Stimulated activated naive CD8-positive, alpha-beta T cell treated with anti-CD3 and anti-CD28 coated beads, Interleukin-15, Interleukin-2, amounts not matched to agents 100 ng/mL and 50 ng/mL, for 24 hours (primary cell): ENCODE measurements at regions not wholly inside any gene's neighbourhood (a gene's known extent, or its start where the extent isn't known, plus 50 kb on each side); places are given as distances from the start of the nearest gene placed in this dataset.

ENCODE experiments used
- H3K27ac Mint-ChIP-seq: one replicate; pipeline ENCODE4 v1.8.0; 2021; ENCODE audit warnings: mild to moderate bottlenecking, mixed read lengths
- H3K27me3 Mint-ChIP-seq: one replicate; pipeline ENCODE4 v1.8.0; 2021; ENCODE audit warnings: mixed read lengths
- H3K36me3 Mint-ChIP-seq: one replicate; pipeline ENCODE4 v1.8.0; 2021; ENCODE audit warnings: low read depth, mixed read lengths
- H3K4me1 Mint-ChIP-seq: one replicate; pipeline ENCODE4 v1.8.0; 2021; ENCODE audit warnings: low read depth, mixed read lengths
- H3K4me3 Mint-ChIP-seq: one replicate; pipeline ENCODE4 v1.8.0; 2021; ENCODE audit warnings: mild to moderate bottlenecking, mixed read lengths
- H3K9me3 Mint-ChIP-seq: one replicate; pipeline ENCODE4 v1.8.0; 2021; ENCODE audit warnings: mixed read lengths

GRCh38 chr9:80839821-80840675, 849.3 kb downstream of the TLE1 start:
- H3K36me3 Mint-ChIP-seq, result no peaks in the 10 kb centered on the region
- H3K27me3 Mint-ChIP-seq, result no peaks in the 10 kb centered on the region
- no peaks in the 10 kb centered on the region for H3K4me1 Mint-ChIP-seq
- peaks cover 5% of the 10 kb centered on the region for H3K9me3 Mint-ChIP-seq
- no peak overlapping the region for H3K27ac Mint-ChIP-seq
- H3K4me3 Mint-ChIP-seq, result no peak overlapping the region

- Mint-ChIP-seq H3K4me1 (no peaks in the 10 kb centered on the region), H3K36me3 (no peaks in the 10 kb centered on the region), H3K27me3 (no peaks in the 10 kb centered on the region), H3K27ac (no peak overlapping the region), H3K9me3 (peaks cover 5% of the 10 kb centered on the region), H3K4me3 (no peak overlapping the region)
Measured at GRCh38 chr9:80836013-80836412, 853.3 kb downstream of the TLE1 start.

- Mint-ChIP-seq H3K4me1 (no peaks in the 10 kb centered on the region), H3K27me3 (no peaks in the 10 kb centered on the region), H3K27ac (no peak overlapping the region), H3K9me3 (peaks cover 13% of the 10 kb centered on the region), H3K4me3 (no peak overlapping the region), H3K36me3 (no peaks in the 10 kb centered on the region)
Measured at GRCh38 chr9:80831751-80832150, 857.6 kb downstream of the TLE1 start.

- Mint-ChIP-seq H3K9me3 (no peaks in the 10 kb centered on the region), H3K27me3 (no peaks in the 10 kb centered on the region), H3K4me3 (no peak overlapping the region), H3K36me3 (no peaks in the 10 kb centered on the region), H3K4me1 (no peaks in the 10 kb centered on the region), H3K27ac (no peak overlapping the region)
Measured at GRCh38 chr9:80811656-80812055, 877.7 kb downstream of the TLE1 start.

GRCh38 chr9:80811003-80811402, 878.3 kb downstream of the TLE1 start:
- Mint-ChIP-seq H3K9me3 (no peaks in the 10 kb centered on the region), H3K36me3 (no peaks in the 10 kb centered on the region), H3K4me3 (no peak overlapping the region), H3K27me3 (no peaks in the 10 kb centered on the region), H3K27ac (no peak overlapping the region), H3K4me1 (no peaks in the 10 kb centered on the region)

- Mint-ChIP-seq H3K4me1 (no peaks in the 10 kb centered on the region), H3K27ac (no peak overlapping the region), H3K36me3 (no peaks in the 10 kb centered on the region), H3K27me3 (no peaks in the 10 kb centered on the region), H3K9me3 (no peaks in the 10 kb centered on the region), H3K4me3 (no peak overlapping the region)
Measured at GRCh38 chr9:80806671-80807070, 882.7 kb downstream of the TLE1 start.

GRCh38 chr9:80804873-80805272, 884.5 kb downstream of the TLE1 start:
- no peak overlapping the region for H3K27ac Mint-ChIP-seq
- no peaks in the 10 kb centered on the region for H3K36me3 Mint-ChIP-seq
- H3K27me3 Mint-ChIP-seq, result no peaks in the 10 kb centered on the region
- H3K9me3 Mint-ChIP-seq, result no peaks in the 10 kb centered on the region
- no peak overlapping the region for H3K4me3 Mint-ChIP-seq
- H3K4me1 Mint-ChIP-seq, result no peaks in the 10 kb centered on the region

- H3K4me3 Mint-ChIP-seq, result no peak overlapping the region
- H3K27ac Mint-ChIP-seq, result no peak overlapping the region
- no peaks in the 10 kb centered on the region for H3K27me3 Mint-ChIP-seq
- no peaks in the 10 kb centered on the region for H3K36me3 Mint-ChIP-seq
- no peaks in the 10 kb centered on the region for H3K4me1 Mint-ChIP-seq
- peaks cover 5% of the 10 kb centered on the region for H3K9me3 Mint-ChIP-seq
Measured at GRCh38 chr9:80797831-80798688, 891.3 kb downstream of the TLE1 start.

GRCh38 chr9:80797101-80797829, 892.1 kb downstream of the TLE1 start:
- Mint-ChIP-seq H3K27ac (no peak overlapping the region), H3K4me1 (no peaks in the 10 kb centered on the region), H3K27me3 (no peaks in the 10 kb centered on the region), H3K4me3 (no peak overlapping the region), H3K36me3 (no peaks in the 10 kb centered on the region), H3K9me3 (peaks cover 5% of the 10 kb centered on the region)

GRCh38 chr9:80796632-80797031, 892.7 kb downstream of the TLE1 start:
- Mint-ChIP-seq H3K4me1 (no peaks in the 10 kb centered on the region), H3K27ac (no peak overlapping the region), H3K27me3 (no peaks in the 10 kb centered on the region), H3K4me3 (no peak overlapping the region), H3K9me3 (peaks cover 5% of the 10 kb centered on the region), H3K36me3 (no peaks in the 10 kb centered on the region)

GRCh38 chr9:80794197-80794596, 895.1 kb downstream of the TLE1 start:
- Mint-ChIP-seq H3K4me3 (no peak overlapping the region), H3K4me1 (no peaks in the 10 kb centered on the region), H3K36me3 (no peaks in the 10 kb centered on the region), H3K27me3 (no peaks in the 10 kb centered on the region), H3K9me3 (peaks cover 5% of the 10 kb centered on the region), H3K27ac (no peak overlapping the region)

GRCh38 chr9:80793706-80794105, 895.6 kb downstream of the TLE1 start:
- H3K4me3 Mint-ChIP-seq, result no peak overlapping the region
- H3K36me3 Mint-ChIP-seq, result no peaks in the 10 kb centered on the region
- H3K4me1 Mint-ChIP-seq, result no peaks in the 10 kb centered on the region
- no peak overlapping the region for H3K27ac Mint-ChIP-seq
- H3K9me3 Mint-ChIP-seq, result peaks cover 5% of the 10 kb centered on the region
- H3K27me3 Mint-ChIP-seq, result no peaks in the 10 kb centered on the region

GRCh38 chr9:80792726-80793125, 896.6 kb downstream of the TLE1 start:
- Mint-ChIP-seq H3K9me3 (peaks cover 8% of the 10 kb centered on the region), H3K4me3 (no peak overlapping the region)

GRCh38 chr9:80791836-80792235, 897.5 kb downstream of the TLE1 start:
- Mint-ChIP-seq H3K4me1 (no peaks in the 10 kb centered on the region), H3K4me3 (no peak overlapping the region), H3K27me3 (no peaks in the 10 kb centered on the region), H3K27ac (no peak overlapping the region), H3K36me3 (no peaks in the 10 kb centered on the region), H3K9me3 (peaks cover 9% of the 10 kb centered on the region)

More at GRCh38 chr9:80792726-80793125, 896.6 kb downstream of the TLE1 start:
- H3K36me3 Mint-ChIP-seq, result no peaks in the 10 kb centered on the region
- H3K27me3 Mint-ChIP-seq, result no peaks in the 10 kb centered on the region
- H3K27ac Mint-ChIP-seq, result no peak overlapping the region
- H3K4me1 Mint-ChIP-seq, result no peaks in the 10 kb centered on the region

- H3K36me3 Mint-ChIP-seq, result no peaks in the 10 kb centered on the region
- no peaks in the 10 kb centered on the region for H3K4me1 Mint-ChIP-seq
- H3K27ac Mint-ChIP-seq, result no peak overlapping the region
- no peaks in the 10 kb centered on the region for H3K27me3 Mint-ChIP-seq
- H3K9me3 Mint-ChIP-seq, result peaks cover 9% of the 10 kb centered on the region
- no peak overlapping the region for H3K4me3 Mint-ChIP-seq
Measured at GRCh38 chr9:80790764-80791163, 898.6 kb downstream of the TLE1 start.
